Thyroid gland (tissue), 4 donors: ENCODE measurements at regions not wholly inside any gene's neighbourhood (a gene's known extent, or its start where the extent isn't known, plus 50 kb on each side); places are given as distances from the start of the nearest gene placed in this dataset.

Experiments used
- CTCF ChIP-seq, 6 experiments: fragments of 200-600 bp in 3 of 6; fragments of 450-650 bp in 3 of 6; sonication (generic) in 3 of 6; IDR thresholded peaks; one replicate each; pipeline ENCODE4 v1.5.1; 2016 to 2019; ENCODE audit warnings: antibody characterized with exemption in 6 of 6, mild to moderate bottlenecking in 2 of 6, inconsistent platforms in 1 of 6, moderate library complexity in 1 of 6
- POLR2A ChIP-seq, 2 donors: fragments of 450-650 bp; IDR thresholded peaks; one replicate each; pipeline ENCODE4 v1.6.1; 2017; ENCODE audit warnings: antibody characterized with exemption in 2 of 2, mild to moderate bottlenecking in 2 of 2, moderate library complexity in 1 of 2

- no peak for TF ChIP-seq CTCF (IDR thresholded peaks at IDR 0.05)
- no peak for TF ChIP-seq POLR2A (IDR thresholded peaks at IDR 0.05)
Observed at GRCh38 chr5:89842531-89842930, 567.0 kb downstream of the CETN3 start.
